ENCODE measurements at regions not wholly inside any gene's neighbourhood (a gene's known extent, or its start where the extent isn't known, plus 50 kb on each side); places are given as distances from the start of the nearest gene placed in this dataset.
"Not testable (repeated sequence)": the region's sequence is repeated elsewhere in the genome, so short reads cannot be mapped to it uniquely, and the experiment has no call there.

DNA sequence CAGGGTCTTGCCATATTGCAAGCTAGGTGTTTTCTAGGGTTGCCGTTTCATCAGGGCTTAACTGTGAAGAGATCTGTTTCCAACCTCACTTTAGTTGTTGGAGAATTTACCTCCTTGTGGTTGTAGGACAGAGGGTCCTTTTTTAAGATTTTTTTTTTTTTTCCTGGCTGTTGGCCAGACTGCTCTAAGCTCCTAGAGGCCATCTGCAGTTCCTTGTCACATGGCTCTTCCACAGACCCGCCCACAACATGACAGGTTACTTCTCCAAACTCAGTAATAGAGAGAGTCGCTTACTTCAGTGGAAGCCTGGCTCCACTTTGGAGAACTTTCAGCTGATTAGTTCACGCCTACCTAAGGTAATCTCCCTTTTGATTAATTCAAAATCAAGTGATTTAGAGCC is 543.7 kb downstream of the DMRTA1 start:
- DNase-seq (ENCODE audit: low read depth in 2 of 2) = no peak

DNA sequence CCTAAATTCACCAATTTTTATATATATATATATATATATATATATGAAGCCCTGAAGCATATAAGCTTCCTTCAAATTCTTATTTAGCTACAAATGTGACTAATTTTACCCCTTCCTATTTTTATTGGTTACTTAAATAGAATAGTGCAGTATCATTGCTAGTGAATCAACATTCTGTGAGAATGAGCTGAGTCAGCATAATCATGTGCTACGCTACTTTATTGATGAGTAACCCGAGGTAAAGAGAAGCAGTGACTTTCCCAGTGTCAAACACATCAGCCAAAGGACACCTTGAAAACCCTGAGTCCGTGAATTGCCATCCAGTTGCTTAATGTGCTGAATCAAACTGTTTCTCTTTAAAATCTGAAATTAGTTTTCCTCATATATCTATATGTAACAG is 546.2 kb downstream of the DMRTA1 start:
- no peak for DNase-seq (ENCODE audit: low read depth in 2 of 2)

DNA sequence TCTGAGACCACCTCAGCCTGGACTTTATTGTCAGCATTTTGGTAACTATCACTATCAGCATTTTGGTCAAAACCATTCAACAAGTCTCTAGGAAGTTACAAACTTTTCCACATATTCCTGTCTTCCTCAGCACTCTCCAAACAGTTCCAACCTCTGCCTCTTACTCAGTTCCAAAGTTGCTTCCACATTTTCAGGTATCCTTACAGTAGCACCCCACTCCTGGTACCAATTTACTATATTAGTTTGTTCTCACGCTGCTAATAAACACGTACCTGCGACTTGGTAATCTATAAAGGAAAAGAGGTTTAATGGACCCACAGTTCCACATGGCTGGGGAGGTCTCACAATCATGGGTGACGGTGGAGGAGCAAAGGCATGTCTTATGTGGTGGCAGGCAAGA is 551.3 kb downstream of the DMRTA1 start:
- no peak for DNase-seq (ENCODE audit: low read depth in 2 of 2)

DNA sequence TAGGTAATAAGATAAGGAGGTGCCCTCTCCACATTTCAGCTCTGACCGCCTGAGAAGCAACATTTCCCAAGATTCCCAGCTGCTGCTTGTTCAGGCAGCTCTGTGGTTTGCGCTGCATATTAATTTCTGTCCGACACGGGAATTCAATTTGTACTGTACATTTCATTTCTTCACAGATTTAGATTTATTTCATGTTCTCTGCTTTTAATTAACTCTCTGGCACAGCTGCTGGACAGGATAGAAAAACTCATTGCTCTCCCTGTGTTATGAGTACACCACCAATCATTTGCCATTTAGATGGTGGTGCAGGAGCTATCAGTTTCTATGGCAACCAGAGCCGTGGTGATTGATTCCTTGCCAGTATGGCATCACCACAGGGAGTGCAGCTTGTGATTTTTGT is 558.5 kb downstream of the DMRTA1 start:
- DNase-seq (ENCODE audit: low read depth in 2 of 2) = no peak

DNA sequence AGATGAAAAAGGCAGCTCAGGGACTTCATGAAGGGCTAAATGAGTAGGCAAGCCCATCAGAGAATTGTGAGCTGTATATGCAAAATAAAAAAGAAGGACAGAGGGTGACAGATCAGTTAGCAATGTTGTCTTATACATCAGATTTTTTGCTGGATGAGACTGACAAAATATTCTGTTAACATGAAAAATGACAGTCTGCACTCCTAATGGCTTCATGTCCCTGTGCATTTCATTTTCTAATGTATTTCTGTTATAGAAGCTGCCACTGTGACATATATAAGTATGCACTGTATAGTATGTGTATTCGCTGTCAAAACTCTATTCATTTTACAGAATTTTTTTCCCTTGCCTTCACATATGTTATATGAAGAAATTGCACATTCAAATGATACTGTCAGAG is 559.5 kb downstream of the DMRTA1 start:
- no peak for DNase-seq (ENCODE audit: low read depth in 2 of 2)

DNA sequence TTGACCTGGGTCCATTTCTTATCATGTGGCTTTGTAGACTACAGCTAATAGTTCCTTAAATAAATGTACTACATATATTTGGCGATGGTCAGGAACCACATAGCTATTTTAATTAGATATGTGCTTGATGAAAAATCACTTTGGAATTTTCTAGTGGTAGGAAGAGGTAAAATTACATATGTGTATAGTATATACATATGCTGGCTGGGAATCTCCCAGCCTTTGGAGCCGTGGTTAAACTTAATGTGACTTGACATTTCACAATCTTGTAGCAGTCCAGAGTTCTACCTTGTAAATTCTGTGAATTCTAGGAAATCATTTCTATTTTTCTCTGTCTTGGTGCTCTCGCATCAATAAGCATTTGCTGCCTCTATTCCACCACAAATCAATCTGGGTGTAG is 565.0 kb downstream of the DMRTA1 start:
- no peak for DNase-seq (ENCODE audit: low read depth in 2 of 2)

DNA sequence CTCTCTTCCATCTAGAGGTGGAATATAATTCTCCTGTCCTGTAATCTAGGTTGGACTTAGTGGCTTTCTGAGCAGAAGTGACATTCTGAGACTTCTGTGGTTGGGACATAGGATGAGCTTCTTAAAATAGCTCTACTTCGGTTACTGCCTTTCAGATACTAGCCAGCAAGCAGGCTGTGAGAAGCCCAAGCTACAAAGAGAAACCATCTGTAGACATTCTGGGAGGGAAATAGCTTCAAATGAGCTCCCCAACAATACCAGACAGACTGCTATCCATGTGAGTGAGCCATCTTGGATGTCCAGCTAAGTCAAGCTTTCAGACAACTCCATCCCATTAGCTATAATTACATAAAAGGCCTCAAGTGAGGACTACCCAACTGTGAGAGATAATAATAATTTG is 568.9 kb downstream of the DMRTA1 start:
- no peak for DNase-seq (ENCODE audit: low read depth in 2 of 2)

DNA sequence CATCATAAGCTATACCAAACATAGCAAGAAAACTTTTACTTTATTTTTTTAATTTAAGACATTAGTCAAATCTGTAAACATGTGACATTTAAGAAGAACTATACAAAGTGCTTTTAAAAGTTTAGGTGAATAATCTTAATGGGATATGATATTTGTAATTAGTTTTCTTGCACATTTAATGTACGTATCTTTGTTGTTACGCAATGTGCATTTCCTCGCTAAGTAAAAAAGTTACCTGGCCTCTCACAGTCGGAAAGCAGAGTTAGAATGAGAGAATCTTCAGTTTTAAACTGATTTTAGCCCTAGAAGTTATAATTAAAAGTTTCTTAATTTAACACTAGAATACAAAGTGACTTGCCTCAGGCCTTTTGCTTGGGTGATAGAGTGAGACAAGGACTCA is 589.8 kb downstream of the DMRTA1 start:
- DNase-seq (ENCODE audit: low read depth in 2 of 2) = no peak

DNA sequence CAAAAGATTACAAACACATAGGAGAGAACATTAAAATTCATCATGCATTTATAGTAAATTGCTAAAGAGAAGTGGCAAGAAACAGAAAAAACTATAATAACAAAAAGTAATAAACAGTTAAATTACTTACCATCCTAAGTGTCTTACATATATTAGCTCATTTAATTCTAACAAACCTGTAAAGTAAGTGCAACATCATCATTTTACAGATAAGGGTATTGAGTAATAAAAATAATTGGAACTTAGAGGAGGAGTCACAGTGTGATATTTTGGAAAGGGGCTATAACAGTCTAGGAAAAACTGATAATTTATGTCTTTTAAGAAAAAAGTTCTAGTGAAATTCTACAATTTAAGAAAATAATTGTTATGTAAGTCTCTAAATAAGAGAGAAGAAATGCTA is 592.8 kb downstream of the DMRTA1 start:
- no peak for DNase-seq (ENCODE audit: low read depth in 2 of 2)

DNA sequence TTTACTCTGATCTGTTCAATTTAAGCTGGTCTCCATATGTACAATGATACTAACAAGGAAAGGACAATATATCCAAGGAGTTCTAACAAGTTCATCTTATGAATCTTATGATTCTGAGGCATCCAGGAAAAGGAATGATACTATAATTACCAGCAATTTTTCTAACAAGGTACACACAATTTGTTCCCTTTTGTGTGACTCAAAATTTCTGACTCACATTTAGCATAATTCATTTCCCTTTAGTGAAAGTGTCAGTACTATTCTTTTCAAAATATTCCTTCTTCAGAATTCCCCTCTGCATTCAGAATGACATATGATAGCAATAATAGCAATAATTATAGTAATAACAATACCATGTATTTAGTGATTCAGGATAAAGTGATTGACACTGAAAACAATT is 594.8 kb downstream of the DMRTA1 start:
- DNase-seq (ENCODE audit: low read depth in 2 of 2) = no peak

DNA sequence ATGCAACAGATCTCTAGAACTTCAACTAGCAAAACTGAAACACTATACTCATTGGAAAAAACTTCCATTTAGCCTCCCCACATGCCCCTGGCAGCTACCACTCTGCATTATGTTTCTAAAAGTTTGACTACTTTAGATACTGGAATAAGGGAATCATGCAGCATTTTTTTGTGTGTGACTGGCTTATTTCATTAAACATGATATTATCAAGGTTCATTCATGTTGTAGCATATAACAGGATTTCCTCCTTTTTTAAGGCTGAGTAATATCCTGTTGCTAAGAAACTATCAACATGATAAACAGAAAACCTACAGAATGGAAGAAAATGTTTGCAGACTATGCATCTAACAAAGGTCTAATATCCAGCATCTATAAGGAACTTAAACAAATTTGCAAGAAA is 597.9 kb downstream of the DMRTA1 start:
- DNase-seq (ENCODE audit: low read depth in 2 of 2) = no peak

DNA sequence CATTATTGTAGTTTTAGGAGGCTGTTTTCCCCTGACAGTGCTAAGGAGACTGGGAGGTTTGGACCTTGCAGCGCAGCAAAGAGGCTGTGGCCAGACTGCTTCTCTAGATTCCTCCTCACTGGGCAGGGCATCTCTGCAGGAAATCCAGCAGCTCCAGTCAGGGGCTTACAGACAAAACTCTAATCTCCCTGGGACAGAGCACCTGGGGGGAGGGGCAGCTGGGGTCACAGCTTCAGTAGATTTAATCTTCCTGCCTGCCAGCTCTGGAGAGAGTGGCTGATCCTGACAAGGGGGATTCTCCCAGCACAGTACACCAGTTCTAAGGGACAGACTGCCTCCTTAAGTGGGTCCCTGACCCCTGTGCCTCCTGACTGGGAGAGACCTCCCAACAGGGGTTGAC is 599.4 kb downstream of the DMRTA1 start:
- DNase-seq (ENCODE audit: low read depth in 2 of 2) = not testable (repeated sequence)

DNA sequence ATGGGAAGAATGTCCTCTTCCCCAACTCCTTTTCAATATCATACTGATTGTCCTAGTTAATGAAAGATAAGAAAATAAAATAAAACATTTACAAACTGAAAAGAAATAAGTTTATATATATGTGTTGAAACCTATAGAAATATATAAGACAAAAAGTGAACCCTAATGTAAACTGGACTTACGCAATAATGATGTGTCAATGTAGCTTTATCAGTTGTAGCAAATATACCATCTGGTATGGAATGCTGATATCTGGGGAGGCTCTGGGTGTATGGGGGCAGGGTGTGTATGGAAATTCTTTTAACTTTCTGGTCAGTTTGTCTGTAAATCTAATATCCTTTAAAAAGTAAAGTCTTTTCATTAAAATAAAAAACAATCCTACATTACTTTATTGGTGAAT is 603.9 kb downstream of the DMRTA1 start:
- no peak for DNase-seq (ENCODE audit: low read depth in 2 of 2)

DNA sequence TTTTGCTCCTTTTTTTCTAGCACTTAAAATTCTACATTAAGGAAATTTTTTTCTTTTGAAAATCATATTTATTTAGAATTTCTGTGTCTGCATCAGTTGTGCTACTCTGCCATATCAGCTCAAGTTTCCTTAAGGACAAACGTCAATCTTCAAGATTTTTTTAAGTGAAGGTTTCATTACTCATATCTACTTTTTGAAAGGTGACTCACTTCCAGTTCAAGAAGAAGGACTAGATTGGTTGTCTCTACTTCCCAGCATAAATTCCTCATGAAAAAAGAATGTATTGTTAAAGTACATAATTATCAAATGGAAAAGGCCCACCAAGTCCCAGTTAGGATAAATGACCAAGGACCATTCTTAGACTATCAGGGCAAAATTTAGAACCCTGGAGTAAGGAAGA is 626.5 kb downstream of the DMRTA1 start:
- DNase-seq (ENCODE audit: low read depth in 2 of 2) = no peak

DNA sequence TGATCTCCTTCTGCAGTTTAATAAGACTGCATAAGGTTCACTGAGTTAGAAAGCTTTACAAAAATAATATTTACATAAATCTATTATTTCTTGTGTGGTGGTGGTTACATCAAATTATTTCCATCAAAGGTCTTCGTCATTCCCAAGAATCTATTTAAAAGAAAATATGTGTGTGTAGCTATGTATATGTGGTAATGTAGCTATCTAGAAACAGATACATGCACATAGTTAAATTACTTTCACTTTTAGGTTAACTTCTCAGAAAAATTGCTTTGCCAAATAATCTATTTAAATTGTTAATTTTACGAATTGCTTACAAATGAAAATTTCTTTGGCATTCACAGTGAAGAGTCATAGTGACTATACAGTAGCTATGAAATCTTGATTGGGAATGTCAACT is 633.2 kb downstream of the DMRTA1 start:
- no peak for DNase-seq (ENCODE audit: low read depth in 2 of 2)

DNA sequence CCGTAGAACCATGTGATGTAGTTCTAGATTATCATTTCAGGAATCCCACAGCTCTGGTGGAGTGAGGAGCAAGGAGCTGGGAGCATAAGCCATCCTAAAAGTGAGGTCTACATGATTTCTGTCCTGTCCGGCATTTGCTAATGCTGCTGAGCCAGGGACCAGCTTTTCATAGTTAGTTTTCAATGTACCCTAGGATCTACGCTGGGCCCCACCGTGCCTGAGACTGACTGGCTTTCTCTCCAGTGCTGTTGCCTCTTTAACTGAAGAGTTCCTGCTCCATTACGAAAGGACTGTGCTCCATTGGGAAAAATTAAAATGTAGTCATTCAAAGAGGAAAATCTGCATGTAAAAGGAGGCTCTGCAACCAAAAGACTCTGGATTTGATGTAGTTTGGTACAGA is 634.8 kb downstream of the DMRTA1 start:
- no peak for DNase-seq (ENCODE audit: low read depth in 2 of 2)

DNA sequence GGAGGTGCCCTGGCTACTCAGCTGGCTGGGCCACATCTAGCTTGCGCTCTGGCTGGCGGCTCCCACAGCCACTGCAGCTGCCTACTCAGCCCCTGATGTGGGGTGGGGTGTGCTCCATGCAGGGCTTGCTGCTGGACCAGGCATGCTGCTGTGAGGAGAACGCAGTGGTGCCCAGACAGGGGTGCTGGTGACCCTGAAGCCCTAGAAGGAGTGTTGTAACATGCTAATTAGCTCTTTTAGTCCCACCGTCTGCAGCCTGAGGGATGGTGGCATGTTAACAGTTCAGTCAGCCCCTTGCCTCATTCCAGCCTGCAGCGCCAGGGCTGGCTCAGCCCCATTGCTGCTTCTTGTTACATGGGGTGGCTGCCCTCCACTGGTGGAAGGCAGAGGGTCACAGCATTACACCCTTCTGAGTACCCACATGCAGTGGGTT is 642.3 kb downstream of the DMRTA1 start:
- no peak for DNase-seq (ENCODE audit: low read depth in 2 of 2)

DNA sequence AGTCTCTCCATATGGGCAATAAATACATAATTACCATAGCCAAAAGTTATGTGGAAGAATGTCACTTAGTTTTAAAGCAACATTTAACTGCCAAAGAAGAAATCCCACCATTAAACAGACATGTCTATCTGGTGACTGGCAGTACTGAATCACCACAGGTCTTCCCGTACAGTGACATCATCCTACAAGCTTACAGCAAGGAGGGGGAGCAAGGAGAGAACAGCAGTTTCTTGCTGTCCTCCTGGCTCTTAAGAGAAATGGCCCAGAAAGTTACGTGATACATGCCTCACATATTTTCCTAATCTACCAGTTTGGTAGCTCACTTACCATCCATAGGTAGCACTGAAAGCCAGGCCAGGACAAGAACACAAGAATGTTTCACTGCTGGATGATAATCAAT is 671.0 kb downstream of the DMRTA1 start:
- no peak for DNase-seq (ENCODE audit: low read depth in 2 of 2)

DNA sequence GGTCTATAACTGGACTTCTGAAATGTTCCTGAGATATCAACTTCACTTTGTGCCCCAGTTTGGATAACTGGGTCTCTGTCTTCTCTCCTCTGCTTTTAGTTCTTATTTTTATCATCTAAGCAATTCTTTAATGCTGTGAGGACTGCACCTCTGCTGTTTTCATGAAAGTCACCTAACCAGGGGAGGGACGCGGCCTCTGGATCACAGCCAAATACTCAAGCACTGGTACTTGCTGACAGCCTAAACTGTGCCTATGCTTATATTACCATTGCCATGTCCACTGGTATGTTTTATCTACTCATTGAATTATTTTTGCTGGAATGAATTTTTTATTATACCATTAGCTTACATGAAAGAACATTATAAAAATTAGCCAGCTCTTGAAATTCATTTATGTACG is 674.0 kb downstream of the DMRTA1 start:
- no peak for DNase-seq (ENCODE audit: low read depth in 2 of 2)

DNA sequence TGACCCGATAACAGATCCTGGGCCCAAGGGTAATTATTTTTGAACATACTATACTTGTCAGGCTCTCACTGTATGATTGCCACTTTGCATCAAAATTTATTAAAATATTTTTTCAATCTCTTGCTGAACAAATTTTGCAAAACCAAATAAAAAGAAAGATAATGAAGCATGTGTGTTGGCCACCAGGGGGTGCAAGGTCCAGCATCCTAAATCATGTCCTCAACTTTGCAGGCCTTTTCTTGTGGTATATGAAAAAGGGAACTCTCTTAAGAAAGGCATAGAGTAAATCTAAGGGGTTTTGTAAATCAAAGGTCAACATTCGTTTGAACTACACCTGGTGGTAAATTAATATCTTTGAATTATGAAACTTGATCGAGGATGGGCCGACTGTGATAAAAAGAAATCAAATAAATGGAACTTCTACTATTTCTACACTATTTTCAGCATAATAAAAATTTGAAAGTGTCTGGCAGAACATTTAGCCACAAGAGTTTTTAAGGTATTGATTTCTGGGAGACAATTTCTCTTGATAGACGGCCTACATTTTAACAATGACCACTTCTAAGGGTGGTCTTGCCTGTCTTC is 676.5 kb downstream of the DMRTA1 start:
- DNase-seq (ENCODE audit: low read depth in 2 of 2) = peak in 1 of 2 donors; percentile 1

DNA sequence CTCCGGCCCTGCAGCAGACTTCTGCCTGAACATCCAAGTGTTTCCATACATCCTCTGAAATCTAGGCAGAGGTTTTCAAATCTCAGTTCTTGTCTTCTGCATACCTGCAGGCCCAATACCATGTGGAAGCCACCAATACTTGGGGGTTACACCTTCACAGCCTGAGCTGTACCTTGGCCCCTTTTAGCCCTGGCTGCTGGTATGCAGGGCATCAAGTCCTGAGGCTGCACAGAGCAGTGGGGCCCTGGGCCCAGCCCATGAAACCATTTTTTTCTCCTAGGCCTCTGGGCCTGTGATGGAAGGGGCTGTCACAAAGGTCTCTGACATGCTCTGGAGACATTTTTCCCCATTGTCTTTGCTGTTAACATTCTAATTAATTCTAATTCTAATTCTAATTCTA is 680.6 kb downstream of the ELAVL2 start:
- no peak for DNase-seq (ENCODE audit: low read depth in 2 of 2)

DNA sequence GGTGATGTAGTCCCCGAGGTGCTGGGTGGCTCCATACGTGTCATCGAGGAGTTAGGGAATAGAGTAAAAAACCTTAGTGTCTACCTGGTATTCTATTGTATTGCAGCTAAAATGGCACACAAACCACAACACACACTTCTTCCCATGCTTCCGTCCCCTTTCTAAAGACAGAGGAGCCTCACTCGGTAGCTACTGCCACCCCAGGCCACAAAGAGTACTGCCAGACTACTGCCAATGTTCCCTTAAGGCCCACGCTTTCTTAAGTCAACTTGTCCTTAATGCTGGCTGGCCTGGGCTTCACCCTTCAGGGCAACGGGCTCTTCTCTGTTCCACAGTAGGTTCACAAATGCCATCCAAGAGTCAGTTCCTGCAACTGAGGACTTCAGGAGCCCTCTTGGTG is 673.0 kb downstream of the ELAVL2 start:
- no peak for DNase-seq (ENCODE audit: low read depth in 2 of 2)

DNA sequence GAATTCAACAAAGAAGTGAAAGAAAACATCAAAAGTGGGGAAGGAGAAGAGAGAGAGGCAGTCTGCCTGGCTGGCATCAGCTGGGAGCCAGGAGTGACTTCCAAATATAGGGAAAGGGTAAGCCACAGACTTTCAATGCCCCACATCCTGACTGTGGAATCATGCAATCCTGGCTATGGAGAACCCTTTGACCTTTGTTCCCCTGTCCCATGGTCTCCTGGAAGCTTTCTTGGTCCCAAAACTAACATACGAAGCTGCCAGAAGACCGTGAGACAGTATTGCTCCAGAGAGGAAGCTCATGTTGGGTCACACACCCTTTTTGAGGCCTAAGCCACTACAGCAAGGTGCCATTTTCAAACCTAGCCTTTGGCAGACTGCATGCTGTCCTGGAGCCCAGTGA is 665.5 kb downstream of the ELAVL2 start:
- DNase-seq (ENCODE audit: low read depth in 2 of 2) = no peak

DNA sequence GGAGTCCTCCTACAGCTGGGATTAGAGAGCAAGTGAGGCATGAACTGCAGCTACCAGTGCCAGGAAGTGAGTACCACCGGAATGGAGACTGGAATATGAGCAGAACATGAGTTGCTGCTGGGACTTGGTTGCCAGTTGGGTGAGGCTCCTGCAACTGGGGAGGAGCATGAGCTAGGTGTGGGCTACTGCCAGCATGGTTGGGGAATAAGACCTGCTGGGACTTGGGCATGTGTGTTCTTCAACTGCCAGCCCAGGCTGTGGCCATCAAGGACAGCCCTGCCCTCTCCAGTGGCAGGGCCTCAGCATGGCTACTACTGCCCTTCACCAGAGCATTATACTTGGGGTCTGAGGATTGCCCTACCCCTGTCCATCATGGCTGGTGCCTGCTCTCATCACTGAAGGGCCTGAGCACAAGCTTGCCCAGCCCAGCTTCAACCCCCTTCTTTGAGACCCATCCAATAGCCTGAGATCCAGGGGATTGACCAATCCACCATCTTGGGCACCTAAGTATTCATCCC is 665.0 kb downstream of the ELAVL2 start:
- DNase-seq (ENCODE audit: low read depth in 2 of 2) = no peak
